ENCODE measurements at regions not wholly inside any gene's neighbourhood (a gene's known extent, or its start where the extent isn't known, plus 50 kb on each side); places are given as distances from the start of the nearest gene placed in this dataset.

GRCh38 chr2:82896117-82896516 lies 1563.0 kb downstream of the SUCLG1 start:
- DNase-seq (ENCODE audit: extremely low read depth, low read depth): no peak
- no peak overlapping the region for H3K4me3 ChIP-seq (replicated peaks; ENCODE audit: low read depth, low read length)
- TF ChIP-seq CTCF (IDR thresholded peaks at IDR 0.05; ENCODE audit: low read depth, low read length, missing control alignments): no peak

GRCh38 chr2:82893190-82893589 lies 1565.9 kb downstream of the SUCLG1 start:
- TF ChIP-seq CTCF (IDR thresholded peaks at IDR 0.05; ENCODE audit: low read depth, low read length, missing control alignments): no peak
- DNase-seq (ENCODE audit: extremely low read depth, low read depth): no peak
- no peak overlapping the region for H3K4me3 ChIP-seq (replicated peaks; ENCODE audit: low read depth, low read length)

GRCh38 chr2:82879803-82880202 lies 1579.3 kb downstream of the SUCLG1 start:
- DNase-seq (ENCODE audit: extremely low read depth, low read depth): no peak
- H3K4me3 ChIP-seq (replicated peaks; ENCODE audit: low read depth, low read length): no peak overlapping the region
- TF ChIP-seq CTCF (IDR thresholded peaks at IDR 0.05; ENCODE audit: low read depth, low read length, missing control alignments): no peak

GRCh38 chr2:82875858-82876257 lies 1583.2 kb downstream of the SUCLG1 start:
- DNase-seq (ENCODE audit: extremely low read depth, low read depth): no peak
- no peak for TF ChIP-seq CTCF (IDR thresholded peaks at IDR 0.05; ENCODE audit: low read depth, low read length, missing control alignments)
- no peak overlapping the region for H3K4me3 ChIP-seq (replicated peaks; ENCODE audit: low read depth, low read length)

- no peak overlapping the region for H3K4me3 ChIP-seq (replicated peaks; ENCODE audit: low read depth, low read length)
- no peak for DNase-seq (ENCODE audit: extremely low read depth, low read depth)
- TF ChIP-seq CTCF (IDR thresholded peaks at IDR 0.05; ENCODE audit: low read depth, low read length, missing control alignments): no peak
These were observed 1601.1 kb downstream of the SUCLG1 start for GRCh38 chr2:82857967-82858366.

GRCh38 chr2:82853299-82853698 lies 1605.8 kb downstream of the SUCLG1 start:
- H3K4me3 ChIP-seq (replicated peaks; ENCODE audit: low read depth, low read length): no peak overlapping the region
- TF ChIP-seq CTCF (IDR thresholded peaks at IDR 0.05; ENCODE audit: low read depth, low read length, missing control alignments): no peak
- DNase-seq (ENCODE audit: extremely low read depth, low read depth): no peak

GRCh38 chr2:82852787-82853186 lies 1606.3 kb downstream of the SUCLG1 start:
- no peak for DNase-seq (ENCODE audit: extremely low read depth, low read depth)
- TF ChIP-seq CTCF (IDR thresholded peaks at IDR 0.05; ENCODE audit: low read depth, low read length, missing control alignments): no peak
- no peak overlapping the region for H3K4me3 ChIP-seq (replicated peaks; ENCODE audit: low read depth, low read length)
